ENCODE measurements at regions not wholly inside any gene's neighbourhood (a gene's known extent, or its start where the extent isn't known, plus 50 kb on each side); places are given as distances from the start of the nearest gene placed in this dataset.

DNA sequence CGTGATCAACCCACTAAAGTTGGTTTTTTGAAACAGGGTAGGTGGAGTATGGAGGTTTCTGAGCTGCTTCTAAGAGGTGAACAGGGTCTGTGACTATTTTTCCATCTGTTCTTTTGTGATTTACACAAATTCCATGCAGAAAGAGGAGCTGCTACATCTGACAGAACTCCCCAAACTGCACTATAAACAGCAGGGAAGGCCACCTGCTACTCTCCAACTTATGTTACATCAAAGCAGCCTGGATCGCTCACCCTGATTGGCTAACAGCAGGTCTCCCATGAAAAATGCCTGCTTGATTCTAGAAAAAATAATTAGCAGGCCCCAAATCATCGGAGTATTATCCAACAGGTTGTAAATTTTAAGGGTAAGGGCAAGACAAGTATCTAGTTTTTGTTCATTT is 282.9 kb upstream of the FLRT2 start:
- TF ChIP-seq CTCF (IDR thresholded peaks at IDR 0.05; ENCODE audit: low read depth, low read length) (no peak), MAX (IDR thresholded peaks at IDR 0.05; ENCODE audit: low read depth, low read length) (no peak), POLR2A (IDR thresholded peaks at IDR 0.05; ENCODE audit: extremely low read depth, insufficient read length) (no peak), MYC (IDR thresholded peaks at IDR 0.05; ENCODE audit: low read depth, low read length) (no peak)
- H3K4me3 ChIP-seq (ENCODE audit: low read depth, low read length), result no peak overlapping the region
- DNase-seq (ENCODE audit: low read depth), result no peak

DNA sequence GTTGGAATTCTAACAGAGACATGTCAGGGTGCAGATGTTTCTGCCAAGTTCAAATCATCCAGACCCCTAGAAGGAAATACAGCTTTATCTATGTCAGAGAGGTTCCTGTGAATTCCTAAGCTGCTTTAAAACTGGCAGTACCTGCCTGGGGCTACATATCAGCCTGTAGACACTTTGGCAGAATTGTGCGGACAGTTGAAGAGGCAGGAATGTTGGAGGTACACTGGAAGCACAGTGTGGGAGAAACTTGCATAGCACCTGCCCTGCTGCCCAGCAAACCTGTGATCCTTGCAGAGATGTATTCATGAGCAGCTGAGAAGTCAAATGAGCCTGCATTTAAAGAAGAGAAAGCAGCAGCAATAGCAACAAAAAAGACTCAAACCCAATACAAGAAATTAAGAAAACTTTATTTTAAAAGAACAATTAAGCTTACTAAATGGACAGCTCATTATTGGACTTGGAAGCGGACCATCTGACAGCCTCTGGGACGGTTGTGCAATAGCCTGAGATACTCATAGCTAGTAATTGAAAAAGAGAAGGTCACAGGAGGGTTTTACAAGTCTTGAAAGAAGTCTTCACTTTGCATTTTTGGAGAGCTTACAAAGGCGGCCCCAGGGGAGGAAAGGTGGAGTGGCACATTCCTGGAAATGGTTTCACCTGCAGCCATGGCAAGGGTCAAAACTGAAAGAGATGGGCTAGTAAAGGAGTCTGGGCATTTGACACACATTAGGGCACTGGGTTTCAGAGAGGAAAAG is 280.9 kb upstream of the FLRT2 start:
- H3K4me3 ChIP-seq (ENCODE audit: low read depth, low read length), result no peak overlapping the region
- TF ChIP-seq MYC (IDR thresholded peaks at IDR 0.05; ENCODE audit: low read depth, low read length) (no peak), POLR2A (IDR thresholded peaks at IDR 0.05; ENCODE audit: extremely low read depth, insufficient read length) (no peak), MAX (IDR thresholded peaks at IDR 0.05; ENCODE audit: low read depth, low read length) (no peak), CTCF (IDR thresholded peaks at IDR 0.05; ENCODE audit: low read depth, low read length) (no peak)
- DNase-seq (ENCODE audit: low read depth), result no peak

DNA sequence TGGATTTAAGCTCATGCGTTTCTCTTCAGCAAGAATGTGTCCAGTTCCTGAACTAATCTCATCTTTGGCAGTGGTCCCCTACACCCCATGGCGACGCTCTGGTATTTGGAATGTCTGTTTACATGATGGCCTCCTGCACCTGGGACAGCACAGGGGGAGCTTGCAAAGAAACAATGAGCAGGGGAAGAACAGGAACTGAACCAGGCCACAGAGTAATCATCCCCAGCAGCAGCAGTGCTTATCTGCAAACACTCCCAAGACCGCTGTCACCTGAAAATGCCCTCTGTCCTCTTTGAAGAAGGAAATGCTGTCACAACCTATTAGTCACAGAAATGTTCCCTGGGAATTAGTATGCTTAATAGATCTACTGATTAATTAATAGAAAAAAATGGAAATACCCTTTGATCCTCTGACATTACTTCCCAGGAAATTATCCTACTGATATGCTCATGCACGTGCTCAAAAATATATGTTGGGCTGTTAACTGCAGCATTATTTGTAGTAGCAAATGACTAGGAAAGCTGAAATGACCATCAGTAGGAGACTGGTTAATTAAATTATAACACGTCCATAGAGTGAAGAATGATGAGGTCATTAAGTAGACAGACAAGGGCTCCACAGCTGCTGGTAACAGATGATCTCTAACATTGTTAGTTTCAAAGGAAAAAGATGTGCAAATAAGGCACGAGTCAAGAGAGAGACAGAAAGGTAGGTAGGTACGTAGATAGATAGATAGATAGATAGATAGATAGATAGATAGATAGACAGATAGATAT is 279.3 kb upstream of the FLRT2 start:
- TF ChIP-seq CTCF (IDR thresholded peaks at IDR 0.05; ENCODE audit: low read depth, low read length) (no peak), POLR2A (IDR thresholded peaks at IDR 0.05; ENCODE audit: extremely low read depth, insufficient read length) (no peak), MAX (IDR thresholded peaks at IDR 0.05; ENCODE audit: low read depth, low read length) (no peak), MYC (IDR thresholded peaks at IDR 0.05; ENCODE audit: low read depth, low read length) (no peak)
- no peak overlapping the region for H3K4me3 ChIP-seq (ENCODE audit: low read depth, low read length)
- no peak for DNase-seq (ENCODE audit: low read depth)

- H3K4me3 ChIP-seq (ENCODE audit: low read depth, low read length), result no peak overlapping the region
- DNase-seq (ENCODE audit: low read depth), result no peak
- TF ChIP-seq CTCF (IDR thresholded peaks at IDR 0.05; ENCODE audit: low read depth, low read length), result no peak
- TF ChIP-seq POLR2A (IDR thresholded peaks at IDR 0.05; ENCODE audit: extremely low read depth, insufficient read length), result no peak
- no peak for TF ChIP-seq MAX (IDR thresholded peaks at IDR 0.05; ENCODE audit: low read depth, low read length)
- no peak for TF ChIP-seq MYC (IDR thresholded peaks at IDR 0.05; ENCODE audit: low read depth, low read length)
These were observed 277.9 kb upstream of the FLRT2 start for GRCh38 chr14:85252011-85252410.

GRCh38 chr14:85254711-85255110 is 275.2 kb upstream of the FLRT2 start:
- TF ChIP-seq MYC (IDR thresholded peaks at IDR 0.05; ENCODE audit: low read depth, low read length) (no peak), POLR2A (IDR thresholded peaks at IDR 0.05; ENCODE audit: extremely low read depth, insufficient read length) (no peak)
- no peak for DNase-seq (ENCODE audit: low read depth)
- H3K4me3 ChIP-seq (ENCODE audit: low read depth, low read length), result no peak overlapping the region

- TF ChIP-seq POLR2A (IDR thresholded peaks at IDR 0.05; ENCODE audit: extremely low read depth, insufficient read length) (no peak), MAX (IDR thresholded peaks at IDR 0.05; ENCODE audit: low read depth, low read length) (no peak), MYC (IDR thresholded peaks at IDR 0.05; ENCODE audit: low read depth, low read length) (no peak), CTCF (IDR thresholded peaks at IDR 0.05; ENCODE audit: low read depth, low read length) (no peak)
- no peak overlapping the region for H3K4me3 ChIP-seq (ENCODE audit: low read depth, low read length)
- DNase-seq (ENCODE audit: low read depth), result no peak
These were observed 272.7 kb upstream of the FLRT2 start for GRCh38 chr14:85257287-85257686.

All from NB4 (cell line).